GM12875 (cell line): ENCODE measurements at regions not wholly inside any gene's neighbourhood (a gene's known extent, or its start where the extent isn't known, plus 50 kb on each side); places are given as distances from the start of the nearest gene placed in this dataset.

ENCODE experiments used
- H3K4me3 ChIP-seq: one replicate; pipeline ENCODE4 v1.5.1; 2011; ENCODE audit warnings: low read depth, low read length, control low read depth
- CTCF ChIP-seq: IDR thresholded peaks from 2 replicates; pipeline ENCODE4 v1.5.1; 2011; ENCODE audit warnings: low read depth, mild to moderate bottlenecking, control low read depth, inconsistent platforms, low read length, moderate library complexity, borderline replicate concordance; ENCODE audit not compliant: insufficient read depth

- no peak overlapping the region for H3K4me3 ChIP-seq
- TF ChIP-seq CTCF: no peak
Measured at GRCh38 chr5:106849266-106849665, 821.5 kb downstream of the EFNA5 start.

DNA sequence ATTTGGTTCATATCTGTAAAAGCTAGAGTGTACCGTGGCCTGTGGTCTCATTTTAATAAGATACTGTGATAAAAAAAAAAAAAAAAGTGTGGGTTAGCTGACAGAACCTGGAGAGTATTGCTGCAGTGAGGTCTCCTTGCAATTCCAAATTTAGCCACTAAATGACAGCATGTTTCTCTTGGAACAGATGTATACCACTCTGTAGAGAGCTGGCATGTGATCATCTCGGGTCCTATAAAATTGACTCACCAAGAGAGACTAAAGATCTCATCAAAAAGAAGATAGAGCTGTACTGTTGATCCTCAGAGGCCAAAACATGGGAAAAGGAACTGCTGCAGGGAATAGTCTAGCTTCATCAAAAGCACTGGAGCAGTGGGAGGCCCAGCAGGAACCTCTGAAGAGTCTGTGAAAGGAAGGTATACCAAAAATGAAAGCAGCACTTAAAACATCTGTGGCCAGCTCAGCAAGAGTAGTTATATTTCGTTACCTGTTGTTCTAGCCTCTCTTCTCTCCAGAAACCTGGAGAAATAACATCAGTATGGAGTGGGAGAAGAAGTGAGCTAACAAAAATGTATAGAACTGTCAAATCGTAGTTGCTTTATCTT, 826.8 kb downstream of the EFNA5 start:
- no peak for TF ChIP-seq CTCF
- no peak overlapping the region for H3K4me3 ChIP-seq

DNA sequence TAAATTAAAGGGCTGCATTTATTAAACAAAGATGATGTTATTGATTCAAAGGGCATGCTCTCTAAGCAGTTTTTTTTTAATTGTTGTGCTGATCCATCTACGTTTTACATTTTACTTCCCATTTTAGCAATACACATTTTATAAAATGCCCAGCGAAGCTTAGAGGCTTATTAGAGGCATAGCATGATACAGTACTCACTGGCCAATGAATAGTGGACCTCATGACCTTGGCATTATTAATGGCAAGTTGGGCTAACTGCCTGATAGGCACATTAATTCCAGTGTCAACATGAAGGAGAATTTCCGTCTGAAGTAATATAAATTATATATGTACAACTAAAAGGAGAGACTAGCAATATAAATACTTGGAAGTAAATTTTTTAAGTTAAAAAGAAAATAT, 837.2 kb downstream of the EFNA5 start:
- H3K4me3 ChIP-seq: no peak overlapping the region
- no peak for TF ChIP-seq CTCF

DNA sequence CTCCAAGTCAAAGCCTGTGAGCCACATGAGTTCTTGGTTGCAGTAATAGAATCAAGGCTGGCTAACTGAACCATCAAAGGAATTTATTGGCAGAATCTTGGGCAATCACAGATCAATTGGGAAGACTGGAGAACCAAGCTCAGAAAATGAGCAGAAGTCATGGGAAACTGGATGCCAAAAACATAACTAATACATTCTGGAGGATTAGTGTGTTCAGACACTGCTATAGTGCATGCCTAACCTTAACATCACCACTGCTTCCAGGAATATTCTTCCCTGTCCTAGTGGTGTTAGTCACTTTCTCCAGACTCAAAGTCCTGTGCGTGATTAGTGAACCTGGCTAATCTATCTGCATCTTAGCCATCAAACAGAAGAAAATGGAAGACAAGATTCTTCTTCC, 843.7 kb downstream of the EFNA5 start:
- H3K4me3 ChIP-seq: no peak overlapping the region

GRCh38 chr5:106825374-106825773, 845.4 kb downstream of the EFNA5 start:
- H3K4me3 ChIP-seq: no peak overlapping the region
- TF ChIP-seq CTCF: no peak

More for the DNA sequence above, 843.7 kb downstream of the EFNA5 start:
- TF ChIP-seq CTCF: no peak

DNA sequence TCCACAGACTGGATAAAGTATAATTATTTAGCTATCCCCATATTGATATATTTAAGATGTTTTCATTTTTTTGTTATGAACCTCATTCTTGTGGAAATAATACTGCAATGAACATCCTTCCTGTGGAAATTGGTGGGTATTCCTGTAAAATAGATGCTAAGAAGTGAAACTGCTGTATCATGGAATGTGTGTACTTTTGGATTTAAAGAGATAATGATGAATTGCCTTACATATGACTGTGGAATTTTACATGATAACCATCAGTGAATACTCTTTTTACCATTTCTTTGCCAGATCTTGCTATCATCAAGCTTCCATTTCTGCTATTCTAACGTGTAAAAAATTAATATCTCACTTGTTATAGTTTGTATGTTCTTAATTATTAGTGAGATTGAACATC, 847.9 kb downstream of the EFNA5 start:
- no peak for TF ChIP-seq CTCF
- H3K4me3 ChIP-seq: no peak overlapping the region

DNA sequence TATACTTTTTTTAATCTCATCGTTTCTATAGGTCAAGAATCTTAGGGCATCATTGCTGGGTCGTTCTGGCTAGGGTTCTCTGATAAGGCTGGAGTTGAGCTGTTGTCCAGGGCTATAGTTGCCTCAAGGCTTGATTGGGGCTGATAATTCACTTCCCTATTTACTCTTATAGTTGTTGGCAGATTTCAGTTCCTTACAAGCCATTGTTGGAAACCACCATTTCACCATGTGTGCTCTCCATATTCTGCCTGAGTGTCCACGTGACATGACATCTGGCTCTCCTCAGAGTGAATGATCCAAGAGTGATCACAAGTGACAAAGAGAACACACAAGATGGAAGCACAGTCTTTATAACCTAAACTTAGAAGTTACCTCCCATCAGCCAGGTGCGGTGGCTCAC, 852.2 kb downstream of the EFNA5 start:
- no peak overlapping the region for H3K4me3 ChIP-seq
- TF ChIP-seq CTCF: no peak
